ENCODE measurements at regions not wholly inside any gene's neighbourhood (a gene's known extent, or its start where the extent isn't known, plus 50 kb on each side); places are given as distances from the start of the nearest gene placed in this dataset.

GRCh38 chr1:168825129-168825528 is 96.1 kb upstream of the DPT start:
- no peak for TF ChIP-seq CTCF (IDR thresholded peaks at IDR 0.05; ENCODE audit: insufficient read depth, low read length)
- DNase-seq (ENCODE audit: low read depth): no peak

GRCh38 chr1:168825820-168826219 is 96.8 kb upstream of the DPT start:
- no peak overlapping the region for H3K4me3 ChIP-seq (ENCODE audit: low read depth, low read length)
- DNase-seq (ENCODE audit: low read depth): no peak
- TF ChIP-seq CTCF (IDR thresholded peaks at IDR 0.05; ENCODE audit: insufficient read depth, low read length): no peak

More at GRCh38 chr1:168825129-168825528, 96.1 kb upstream of the DPT start:
- no peak overlapping the region for H3K4me3 ChIP-seq (ENCODE audit: low read depth, low read length)

- DNase-seq (ENCODE audit: low read depth): no peak
- TF ChIP-seq CTCF (IDR thresholded peaks at IDR 0.05; ENCODE audit: insufficient read depth, low read length): no peak
- no peak overlapping the region for H3K4me3 ChIP-seq (ENCODE audit: low read depth, low read length)
Observed at GRCh38 chr1:168826269-168826668, 97.3 kb upstream of the DPT start.

- no peak for TF ChIP-seq CTCF (IDR thresholded peaks at IDR 0.05; ENCODE audit: insufficient read depth, low read length)
- DNase-seq (ENCODE audit: low read depth): no peak
- no peak overlapping the region for H3K4me3 ChIP-seq (ENCODE audit: low read depth, low read length)
Observed at GRCh38 chr1:168827557-168827956, 98.6 kb upstream of the DPT start.

- TF ChIP-seq CTCF (IDR thresholded peaks at IDR 0.05; ENCODE audit: insufficient read depth, low read length): no peak
- DNase-seq (ENCODE audit: low read depth): no peak
- H3K4me3 ChIP-seq (ENCODE audit: low read depth, low read length): no peak overlapping the region
Observed at GRCh38 chr1:168829876-168830275, 100.9 kb upstream of the DPT start.

- no peak for TF ChIP-seq CTCF (IDR thresholded peaks at IDR 0.05; ENCODE audit: insufficient read depth, low read length)
- DNase-seq (ENCODE audit: low read depth): no peak
- no peak overlapping the region for H3K4me3 ChIP-seq (ENCODE audit: low read depth, low read length)
Observed at GRCh38 chr1:168830562-168830961, 101.6 kb upstream of the DPT start.

- DNase-seq (ENCODE audit: low read depth): no peak
- TF ChIP-seq CTCF (IDR thresholded peaks at IDR 0.05; ENCODE audit: insufficient read depth, low read length): no peak
- H3K4me3 ChIP-seq (ENCODE audit: low read depth, low read length): no peak overlapping the region
Observed at GRCh38 chr1:168832661-168833060, 103.7 kb upstream of the DPT start.
